GM18505 (cell line): ENCODE measurements at regions not wholly inside any gene's neighbourhood (a gene's known extent, or its start where the extent isn't known, plus 50 kb on each side); places are given as distances from the start of the nearest gene placed in this dataset.
"Not testable (repeated sequence)": the region's sequence is repeated elsewhere in the genome, so short reads cannot be mapped to it uniquely, and the experiment has no call there.

ENCODE experiments used
- ATAC-seq: cut with Tn5 transposase; IDR thresholded peaks from one replicate; pipeline ENCODE4 v1.9.1; 2021; ENCODE audit not compliant: unreplicated experiment
- POLR2A ChIP-seq: IDR thresholded peaks from 4 replicates; pipeline ENCODE4 v1.6.1; 2011; ENCODE audit warnings: borderline replicate concordance; ENCODE audit not compliant: insufficient read depth, insufficient read length; ENCODE audit errors: extremely low read depth

DNA sequence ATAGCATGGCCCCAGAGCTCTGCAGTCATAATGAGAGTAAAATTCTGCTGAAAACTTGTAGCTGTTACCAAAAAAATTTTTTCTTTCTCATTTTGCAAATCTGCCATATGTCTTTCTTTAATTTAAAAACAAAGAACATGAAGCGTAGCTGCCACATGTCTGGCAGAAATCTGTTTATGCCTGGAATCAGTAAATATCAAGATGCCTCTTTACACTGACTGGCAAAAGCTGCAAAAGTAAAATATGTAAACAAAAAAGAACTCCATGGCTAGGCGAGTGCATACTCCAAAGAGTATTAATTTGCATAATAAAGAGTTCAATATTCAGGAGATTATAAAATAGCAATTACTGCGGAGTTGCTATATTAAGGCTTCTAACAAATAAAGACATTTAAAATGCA lies 130.9 kb upstream of the SP8 start:
- ATAC-seq: no peak
- no peak for TF ChIP-seq POLR2A

DNA sequence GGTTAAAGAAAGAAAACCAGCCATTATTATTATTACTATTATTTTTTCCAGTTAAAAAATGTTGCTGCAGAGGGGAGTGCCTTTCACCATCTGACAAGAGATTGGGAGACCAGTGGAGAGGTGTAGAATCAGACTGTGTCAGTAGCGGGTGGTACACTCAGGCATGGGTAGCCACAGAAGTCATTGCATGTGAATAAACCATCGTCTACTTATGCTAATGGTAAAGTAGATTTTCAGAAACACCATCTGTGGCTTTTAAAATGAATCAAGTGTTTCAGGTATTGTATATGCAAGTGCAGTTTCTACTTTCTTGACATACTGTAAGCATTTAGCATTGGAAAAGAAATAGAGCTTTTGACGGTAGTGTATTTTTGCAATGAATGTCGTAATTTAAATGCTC lies 131.5 kb upstream of the SP8 start:
- TF ChIP-seq POLR2A: no peak
- no peak for ATAC-seq

DNA sequence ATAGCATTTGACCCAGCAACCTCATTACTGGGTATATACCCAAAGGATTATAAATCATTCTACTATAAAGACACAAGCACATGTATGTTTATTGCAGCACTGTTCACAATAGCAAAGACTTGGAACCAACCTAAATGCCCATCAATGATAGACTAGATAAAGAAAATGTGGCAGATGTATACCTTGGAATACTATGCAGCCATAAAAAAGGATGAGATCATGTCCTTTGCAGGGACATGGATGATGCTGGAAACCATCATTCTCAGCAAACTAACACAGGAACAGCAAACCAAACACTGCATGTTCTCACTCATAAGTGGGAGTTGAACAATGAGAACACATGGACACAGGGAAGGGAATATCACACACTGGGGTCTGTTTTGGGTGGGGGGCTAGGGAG lies 140.5 kb upstream of the SP8 start:
- ATAC-seq: not testable (repeated sequence)

DNA sequence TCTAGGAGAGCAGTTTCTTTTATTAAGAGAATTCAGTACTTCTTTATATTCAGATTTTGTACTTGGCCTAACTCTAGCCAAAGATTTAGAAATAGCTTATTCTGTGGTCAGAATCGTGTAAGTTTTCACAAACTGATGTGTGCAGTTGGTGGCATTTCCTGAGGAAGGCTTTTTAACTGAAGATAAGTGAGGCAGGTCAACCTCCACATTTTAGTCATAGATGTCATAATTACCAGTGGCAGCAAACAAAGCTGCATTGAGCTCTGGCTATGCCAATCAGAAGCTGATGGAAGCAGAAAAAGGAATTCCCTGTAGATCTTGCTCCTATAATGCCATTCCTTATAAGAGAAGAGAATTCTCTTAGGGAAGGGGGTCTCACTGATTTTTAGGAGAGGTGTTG lies 141.3 kb upstream of the SP8 start:
- TF ChIP-seq POLR2A: no peak
- ATAC-seq: no peak

DNA sequence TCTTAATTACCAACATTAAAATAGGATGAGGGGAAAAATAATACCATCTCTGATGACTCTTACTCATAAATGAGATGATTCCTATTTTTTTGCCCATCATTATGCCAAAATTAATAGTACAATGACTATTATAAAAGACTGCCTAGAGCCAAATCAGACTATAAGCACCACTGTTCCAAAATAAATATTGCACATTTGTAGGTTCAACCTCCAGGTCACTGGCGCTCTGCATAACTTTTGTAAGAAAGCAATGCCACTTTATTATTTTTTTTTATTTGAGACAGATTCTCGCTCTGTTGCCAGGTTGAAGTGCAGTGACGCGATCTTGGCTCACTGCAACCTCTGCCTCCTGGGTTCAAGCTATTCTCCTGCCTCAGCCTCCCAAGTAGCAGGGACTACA lies 142.5 kb upstream of the SP8 start:
- no peak for ATAC-seq
- no peak for TF ChIP-seq POLR2A

DNA sequence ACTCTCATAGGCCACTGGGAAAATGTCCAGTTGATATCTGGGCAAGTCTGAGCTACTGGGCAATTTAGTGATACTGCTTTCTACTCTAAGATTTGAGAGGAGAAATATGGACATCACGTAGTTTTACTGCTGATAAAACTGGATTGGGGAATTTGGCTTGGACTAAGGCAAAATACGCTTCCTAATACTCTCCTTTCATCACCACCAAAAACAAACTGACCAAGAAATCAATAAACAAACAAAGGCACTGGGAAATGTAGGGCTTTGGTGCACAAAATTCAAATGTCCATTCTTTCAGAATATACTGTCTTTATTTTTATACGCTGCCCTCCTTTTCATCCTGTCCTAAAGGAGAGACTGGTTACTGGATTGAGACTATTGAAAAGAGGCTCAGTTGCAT lies 145.1 kb upstream of the SP8 start:
- ATAC-seq: no peak
- TF ChIP-seq POLR2A: no peak

DNA sequence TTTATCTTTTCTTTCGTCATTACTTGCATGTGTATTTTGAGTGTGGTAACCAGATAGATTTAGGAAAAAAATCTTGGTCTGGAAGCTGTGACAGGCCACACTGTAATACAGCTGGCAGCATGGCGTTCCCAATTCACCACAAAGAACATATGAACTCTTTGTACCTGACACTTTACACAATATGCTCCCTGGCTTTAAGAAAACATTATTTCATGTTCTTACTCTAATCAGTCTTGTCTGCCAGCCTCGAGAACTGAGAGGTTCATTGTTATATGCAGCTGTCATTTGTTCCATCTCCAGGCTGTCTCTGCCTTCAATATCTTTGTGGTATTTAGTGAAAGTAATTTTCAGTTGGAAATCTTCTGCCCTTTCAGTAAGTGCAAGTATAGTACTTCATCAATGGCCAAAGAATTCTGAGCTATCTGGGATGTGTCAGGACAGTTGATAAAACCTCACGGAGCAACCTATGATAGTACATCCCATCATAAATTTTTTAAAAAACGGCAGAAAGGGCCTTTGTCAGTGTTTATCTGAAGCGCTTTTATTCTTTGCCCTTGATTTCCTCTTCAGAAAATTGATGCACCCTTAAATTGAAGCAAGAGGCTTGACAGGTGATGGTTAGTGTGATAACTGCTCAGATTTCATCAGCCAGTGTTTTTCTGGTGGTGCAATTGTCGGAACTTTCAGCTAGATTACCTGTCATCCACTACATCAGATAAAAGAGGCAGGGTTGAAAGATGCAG lies 146.3 kb upstream of the SP8 start:
- no peak for ATAC-seq

DNA sequence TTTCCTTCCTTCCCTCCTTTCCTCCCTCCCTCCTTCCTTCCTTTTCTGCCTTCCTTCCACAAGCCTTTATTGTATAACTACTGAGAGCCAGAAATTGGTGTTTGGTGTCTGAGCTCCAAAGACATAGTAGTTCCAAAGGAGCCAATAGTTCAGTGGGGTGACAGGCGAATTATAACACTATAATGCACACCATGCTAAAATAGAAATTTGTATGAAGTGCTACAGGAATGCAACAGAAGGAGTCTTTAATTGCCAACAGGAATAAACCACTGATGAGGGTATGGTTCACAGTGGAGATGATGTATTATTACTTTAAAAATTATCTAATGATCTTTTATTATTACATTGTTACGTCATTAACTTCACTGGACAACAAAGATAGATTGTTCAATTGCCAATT lies 158.8 kb upstream of the SP8 start:
- no peak for ATAC-seq
- no peak for TF ChIP-seq POLR2A

More for the DNA sequence above, 146.3 kb upstream of the SP8 start:
- TF ChIP-seq POLR2A: no peak

DNA sequence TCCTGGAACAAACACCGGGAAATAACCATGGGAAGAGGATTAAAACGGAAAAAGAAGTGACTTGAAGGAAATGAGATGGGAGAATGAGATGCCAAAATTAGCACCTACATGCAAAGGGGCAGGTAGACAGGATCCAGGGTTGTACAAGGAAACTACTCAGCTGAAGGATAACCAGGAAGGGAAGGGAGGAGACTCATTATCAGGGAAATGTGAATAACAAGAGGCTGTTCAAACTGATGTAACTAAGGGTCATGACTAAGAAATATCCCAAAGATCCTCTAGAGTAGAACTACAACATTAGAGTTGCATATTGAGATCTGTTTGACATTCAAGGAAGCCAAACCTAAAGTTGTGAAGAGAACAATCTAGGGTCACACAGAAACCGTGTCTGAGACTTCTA lies 166.2 kb upstream of the SP8 start:
- ATAC-seq: no peak
- TF ChIP-seq POLR2A: no peak

DNA sequence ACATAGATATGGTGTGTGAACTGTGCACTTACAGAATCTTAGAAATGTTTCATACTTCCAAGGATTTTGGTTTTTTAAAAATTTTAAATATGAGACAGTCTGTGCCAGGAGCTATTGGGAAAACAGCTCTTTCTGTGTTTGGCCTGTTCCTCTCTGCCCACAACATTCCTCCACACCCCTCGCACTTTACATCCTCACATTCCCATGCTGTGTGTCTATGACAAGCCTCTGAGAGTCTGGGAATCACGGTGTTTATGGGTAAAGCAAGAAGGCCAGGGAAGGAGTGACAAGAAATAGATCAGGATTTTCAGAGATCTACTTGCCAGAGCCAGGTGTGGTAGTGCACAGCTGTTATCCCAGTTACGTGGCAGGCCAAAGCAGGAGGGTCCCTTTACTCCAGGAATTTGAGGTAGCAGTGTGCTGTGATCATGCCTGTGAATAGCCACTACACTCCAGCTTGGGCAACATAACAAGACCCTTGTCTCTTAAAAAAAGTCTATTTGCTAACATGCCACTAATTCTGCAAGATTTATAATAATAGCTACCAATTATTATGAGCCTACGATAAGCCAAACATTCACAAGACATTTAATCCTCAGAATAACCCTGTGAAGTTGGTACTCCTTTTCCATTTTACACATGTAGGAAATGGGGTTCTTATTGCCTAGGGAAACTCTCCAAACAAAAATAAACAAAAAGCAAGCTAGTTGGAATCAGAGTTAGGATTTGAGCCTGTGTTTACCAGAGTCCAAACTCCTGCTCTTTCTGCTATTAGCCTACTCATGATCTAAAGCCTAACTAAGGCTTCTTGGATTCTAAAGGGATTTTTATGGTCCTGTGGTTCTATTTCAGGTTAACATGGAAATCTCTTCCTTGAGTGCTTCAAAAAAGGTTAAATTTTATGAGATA lies 168.3 kb upstream of the SP8 start:
- TF ChIP-seq POLR2A: no peak
- ATAC-seq: no peak

DNA sequence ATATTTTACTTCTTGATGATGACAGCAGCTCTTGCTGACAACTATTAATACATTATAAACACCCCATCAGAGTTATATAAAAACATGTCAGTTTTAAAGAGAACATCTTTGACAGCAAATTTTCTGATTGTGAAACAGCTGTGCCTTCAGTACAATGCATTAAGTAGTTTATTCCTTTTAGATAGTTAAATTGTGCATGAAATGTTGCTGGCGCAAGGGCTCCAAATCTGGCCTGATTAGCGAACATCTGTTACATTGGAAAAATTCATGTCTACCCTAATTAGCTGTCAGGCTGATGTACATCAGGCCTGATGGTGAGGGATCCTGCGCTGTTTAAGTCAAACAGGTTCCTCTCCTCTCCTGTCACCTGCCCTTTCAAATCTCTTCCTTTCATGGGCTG lies 171.9 kb upstream of the SP8 start:
- no peak for ATAC-seq

DNA sequence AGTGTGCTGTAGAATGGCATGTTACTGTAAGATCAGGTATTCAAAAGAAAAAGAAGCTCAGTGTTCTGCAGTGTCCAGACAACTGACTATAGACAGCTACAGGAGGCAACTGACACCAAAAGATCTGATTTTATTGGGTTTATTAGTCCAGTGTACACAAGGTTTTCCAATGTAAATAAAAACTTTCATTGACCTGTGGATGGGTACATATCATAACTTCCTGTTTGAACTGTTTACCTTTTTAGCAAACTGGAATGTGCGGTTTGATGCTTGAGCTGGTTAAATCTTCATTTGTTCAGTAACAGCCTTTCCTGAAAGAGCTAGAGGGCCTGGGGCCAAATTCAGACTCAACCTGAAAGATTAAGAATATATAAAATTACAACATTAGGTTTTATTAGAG lies 172.6 kb upstream of the SP8 start:
- TF ChIP-seq POLR2A: no peak
- ATAC-seq: no peak

More for the DNA sequence above, 171.9 kb upstream of the SP8 start:
- TF ChIP-seq POLR2A: no peak

DNA sequence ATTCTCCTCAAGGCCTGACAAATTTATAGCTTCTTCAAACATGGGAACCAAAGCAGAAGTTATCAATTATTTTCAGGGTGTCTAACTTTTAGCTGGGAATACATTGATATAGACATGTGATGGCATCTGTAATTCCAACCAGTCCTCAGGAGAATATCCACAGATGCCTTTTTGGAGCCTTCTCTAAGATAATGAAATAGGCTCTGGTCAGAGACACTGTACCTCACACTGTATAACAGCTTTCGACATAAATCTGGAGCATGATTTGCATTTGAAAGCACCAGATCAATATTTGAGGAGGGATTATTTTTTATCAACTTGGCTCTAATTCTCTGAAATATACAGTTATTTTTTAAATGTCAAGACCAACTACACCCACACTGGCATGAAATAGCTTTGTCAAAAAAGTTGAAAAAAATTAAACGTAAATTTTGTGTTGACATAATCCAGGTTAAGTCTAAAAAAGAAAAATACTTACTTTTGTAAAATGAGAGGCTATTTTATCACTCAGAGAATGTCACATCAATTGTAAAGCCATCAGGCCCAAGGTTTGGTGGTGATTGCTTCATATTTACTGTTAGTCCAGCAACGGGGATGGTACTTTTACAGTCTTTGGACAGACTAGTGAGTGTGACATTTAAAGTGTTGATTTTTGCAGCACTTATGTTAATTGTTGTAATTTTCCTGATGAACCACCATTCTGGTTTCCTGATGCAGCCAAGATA lies 177.0 kb upstream of the SP8 start:
- no peak for ATAC-seq

More for the DNA sequence above, 177.0 kb upstream of the SP8 start:
- no peak for TF ChIP-seq POLR2A
